ENCODE measurements at regions not wholly inside any gene's neighbourhood (a gene's known extent, or its start where the extent isn't known, plus 50 kb on each side); places are given as distances from the start of the nearest gene placed in this dataset.

DNA sequence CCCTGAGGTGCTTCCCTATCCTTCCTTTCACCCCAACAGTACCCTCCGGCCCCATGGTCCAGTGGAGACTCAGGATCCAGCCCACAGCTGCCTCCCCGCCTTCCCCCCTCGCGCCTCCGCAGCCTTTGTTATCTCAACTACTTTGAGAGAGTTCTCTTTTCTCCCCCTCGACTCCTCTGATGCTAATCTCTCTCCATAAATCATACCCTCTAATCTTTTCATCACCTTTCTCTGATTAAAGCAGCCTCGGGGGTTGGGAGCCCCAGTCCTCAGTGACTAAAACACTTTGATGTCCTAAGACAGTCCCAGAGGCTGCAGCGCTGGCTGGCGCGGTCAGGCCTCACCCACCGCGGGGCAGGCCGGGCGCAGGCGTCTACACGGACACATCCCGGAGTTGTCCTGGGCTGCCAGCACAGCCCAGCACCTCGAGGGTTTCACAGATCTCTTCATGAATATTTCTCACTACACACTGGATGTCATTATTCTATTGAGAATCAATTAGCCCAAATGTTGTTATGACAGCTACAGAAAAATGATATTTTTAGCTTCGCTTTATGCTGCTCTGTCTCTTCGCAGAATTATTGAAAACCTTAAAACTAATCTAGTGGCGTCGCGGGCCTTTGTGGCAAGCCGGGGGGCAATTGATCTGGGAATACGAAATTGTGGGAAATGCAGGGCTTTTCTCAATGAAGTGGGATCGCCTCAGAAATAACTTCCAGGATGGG lies 289.5 kb downstream of the RRAGC start:
- TF ChIP-seq CTCF (conservative IDR thresholded peaks at IDR 0.05): no peak
- no peak for TF ChIP-seq ZFX (IDR thresholded peaks at IDR 0.05)
